Right lobe of liver (tissue), 6 donors: ENCODE measurements at regions not wholly inside any gene's neighbourhood (a gene's known extent, or its start where the extent isn't known, plus 50 kb on each side); places are given as distances from the start of the nearest gene placed in this dataset.

ENCODE experiments used
- ATAC-seq, 4 donors: fragments of 200-7000 bp; cut with Tn5 transposase; one replicate each; pipeline ENCODE4 v1.9.1; 2020; ENCODE audit warnings: mild to moderate bottlenecking in 4 of 4, moderate library complexity in 4 of 4
- DNase-seq, 3 donors: peaks; one replicate each; pipeline ENCODE4 v3.0.0-alpha.2; 2020
- H3K27ac ChIP-seq, 3 donors: fragments of 200-600 bp; one replicate each; pipeline ENCODE4 v1.8.0; 2022
- H3K27me3 ChIP-seq, 2 donors: fragments of 200-600 bp; one replicate each; pipeline ENCODE4 v1.8.0; 2022
- H3K36me3 ChIP-seq, 4 donors: fragments of 200-600 bp; sonication (generic) in 1 of 4; one replicate each; pipeline versions ENCODE4 v1.5.1 to v1.8.0; 2017 to 2022; ENCODE audit warnings: control low read depth in 1 of 4
- H3K4me1 ChIP-seq, 4 donors: fragments of 200-600 bp; sonication (generic) in 1 of 4; one replicate each; pipeline versions ENCODE4 v1.5.1 to v1.8.0; 2017 to 2022; ENCODE audit warnings: control low read depth in 1 of 4
- H3K4me3 ChIP-seq, 3 donors: fragments of 200-600 bp; one replicate each; pipeline ENCODE4 v1.8.0; 2022
- H3K9me3 ChIP-seq, 4 donors: fragments of 200-600 bp; sonication (generic) in 1 of 4; one replicate each; pipeline versions ENCODE4 v1.5.1 to v1.8.0; 2017 to 2022; ENCODE audit warnings: control low read depth in 1 of 4
- POLR2A ChIP-seq: fragments of 450-650 bp; IDR thresholded peaks from one replicate; pipeline ENCODE4 v1.6.1; 2017; ENCODE audit warnings: antibody characterized with exemption, mild to moderate bottlenecking
- WGBS: methylation state at CpG from one replicate; pipeline ENCODE4 v1.1.6; 2018; ENCODE audit warnings: low coverage, low lambda C conversion rate; ENCODE audit not compliant: insufficient coverage; ENCODE audit errors: missing lambda C conversion rate; 5-methylcytosine and 5-hydroxymethylcytosine counted together
- intact Hi-C, 2 donors: fragments of 100-400 bp; cut with DNase I; formaldehyde crosslinking; loops; one replicate each; pipeline versions ENCODE4 v1.11.2 to v1.14.1; 2022
- TF ChIP-seq, protein P1 (sequence below), 4 donors: fragments of 200-600 bp in 3 of 4; fragments of 450-650 bp in 1 of 4; IDR thresholded peaks; one replicate each; pipeline versions ENCODE4 v1.5.1 to v1.8.0; 2016 to 2022; ENCODE audit warnings: antibody characterized with exemption in 4 of 4, mild to moderate bottlenecking in 2 of 4
- donor health status: DM: no; HTN: yes; CAD: no.
- donor health status: DM: no; HTN: no; CAD: no.
- donor health status: DM: no; HTN: no; CAD: no.
- donor health status: DM: no; HTN: yes; CAD: no.
- donor health status: DM: no; HTN: yes; CAD: no.

DNA sequence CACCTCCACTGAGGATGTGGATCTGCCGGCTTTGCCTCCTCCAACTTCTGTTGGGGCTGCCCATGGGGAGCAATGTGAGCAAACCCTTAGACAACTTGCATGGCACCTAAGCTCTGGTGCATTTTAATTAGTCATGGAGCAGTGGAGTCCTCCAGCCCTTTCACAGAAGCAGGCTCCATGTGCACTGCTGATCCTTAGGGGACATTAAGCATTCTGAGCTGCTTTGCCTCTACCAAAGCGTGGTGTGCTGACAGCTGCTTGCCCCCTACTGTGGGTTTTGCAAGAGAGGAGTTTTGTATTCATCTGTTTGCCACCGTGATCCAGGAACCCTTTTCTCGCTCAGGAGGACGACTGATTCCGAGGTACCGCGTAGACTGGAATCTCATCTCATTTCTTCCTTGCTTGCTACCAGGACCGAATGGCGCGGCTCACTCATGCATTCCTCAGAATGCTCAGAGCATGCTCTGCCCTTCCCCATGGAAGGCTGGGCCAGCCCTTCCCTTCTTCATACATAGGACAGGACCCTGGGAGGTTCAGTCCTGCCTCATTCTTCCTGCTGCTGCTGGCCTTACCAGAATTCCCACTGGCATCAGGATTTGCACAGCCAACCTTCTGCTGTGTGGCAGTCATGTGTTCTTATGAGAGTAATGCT is 432.5 kb downstream of the GADD45G start:
- peaks cover 0 to 12% (median 5%) of the 10 kb centered on the region in 4 donors for H3K4me1 ChIP-seq
- H3K27ac ChIP-seq, result no peak overlapping the region
- ATAC-seq, result no peak
- TF ChIP-seq POLR2A, result no peak
- TF ChIP-seq, protein P1, sequence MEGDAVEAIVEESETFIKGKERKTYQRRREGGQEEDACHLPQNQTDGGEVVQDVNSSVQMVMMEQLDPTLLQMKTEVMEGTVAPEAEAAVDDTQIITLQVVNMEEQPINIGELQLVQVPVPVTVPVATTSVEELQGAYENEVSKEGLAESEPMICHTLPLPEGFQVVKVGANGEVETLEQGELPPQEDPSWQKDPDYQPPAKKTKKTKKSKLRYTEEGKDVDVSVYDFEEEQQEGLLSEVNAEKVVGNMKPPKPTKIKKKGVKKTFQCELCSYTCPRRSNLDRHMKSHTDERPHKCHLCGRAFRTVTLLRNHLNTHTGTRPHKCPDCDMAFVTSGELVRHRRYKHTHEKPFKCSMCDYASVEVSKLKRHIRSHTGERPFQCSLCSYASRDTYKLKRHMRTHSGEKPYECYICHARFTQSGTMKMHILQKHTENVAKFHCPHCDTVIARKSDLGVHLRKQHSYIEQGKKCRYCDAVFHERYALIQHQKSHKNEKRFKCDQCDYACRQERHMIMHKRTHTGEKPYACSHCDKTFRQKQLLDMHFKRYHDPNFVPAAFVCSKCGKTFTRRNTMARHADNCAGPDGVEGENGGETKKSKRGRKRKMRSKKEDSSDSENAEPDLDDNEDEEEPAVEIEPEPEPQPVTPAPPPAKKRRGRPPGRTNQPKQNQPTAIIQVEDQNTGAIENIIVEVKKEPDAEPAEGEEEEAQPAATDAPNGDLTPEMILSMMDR (IDR thresholded peaks at IDR 0.05), result no peak
- H3K9me3 ChIP-seq, result no peaks in the 10 kb centered on the region
- intact Hi-C loops, result no loop called here
- H3K36me3 ChIP-seq, result no peaks in the 10 kb centered on the region
- WGBS, result 96% methylated on average over 9 of the region's 11 CpGs
- H3K27me3 ChIP-seq, result no peaks in the 10 kb centered on the region
- no peak for DNase-seq
- no peak overlapping the region for H3K4me3 ChIP-seq

DNA sequence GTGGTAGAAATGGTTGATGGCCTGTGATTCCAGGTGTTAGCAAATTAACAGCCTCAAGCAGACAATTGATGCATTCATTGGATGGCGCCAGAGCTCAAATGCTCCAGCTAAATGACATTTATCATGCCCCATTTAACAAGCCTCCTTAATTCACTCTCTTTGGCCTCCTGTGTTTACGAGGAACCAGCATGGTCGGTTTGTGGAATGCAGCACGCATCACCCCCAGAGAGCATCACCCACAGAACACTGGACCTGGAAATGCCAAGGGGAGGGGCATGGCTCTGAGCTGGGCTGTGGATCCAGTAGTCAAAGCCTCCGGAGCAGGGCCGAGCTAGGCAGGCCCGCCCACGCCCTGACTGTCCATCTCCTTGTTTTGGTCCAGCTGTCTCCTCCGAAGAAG is 434.0 kb downstream of the GADD45G start:
- DNase-seq, result no peak

DNA sequence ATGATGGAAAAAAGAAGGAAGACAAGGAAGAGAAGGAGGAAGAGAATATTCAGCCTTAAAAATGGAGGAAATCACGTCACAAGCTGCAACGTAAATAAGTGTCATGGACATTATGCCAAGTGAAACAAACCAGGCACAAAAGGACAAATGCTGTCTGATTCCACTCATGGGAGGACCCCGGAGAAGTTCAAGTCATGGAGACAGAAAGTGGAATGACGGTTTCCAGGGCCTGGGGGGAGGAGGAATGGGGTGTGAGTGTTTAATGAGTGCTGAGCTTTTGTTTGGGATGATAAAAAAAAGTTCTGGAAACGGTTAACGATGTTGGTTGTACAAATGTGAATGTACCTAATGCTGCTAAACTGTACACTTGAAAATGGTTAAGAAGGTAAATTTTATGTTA is 439.5 kb downstream of the GADD45G start:
- no peak for ATAC-seq
- TF ChIP-seq, protein P1 (IDR thresholded peaks at IDR 0.05), result no peak
- TF ChIP-seq POLR2A, result no peak
- Histone ChIP-seq H3K36me3 (no peaks in the 10 kb centered on the region), H3K4me3 (no peak overlapping the region), H3K27ac (no peak overlapping the region), H3K4me1 (no peaks in the 10 kb centered on the region), H3K9me3 (no peaks in the 10 kb centered on the region), H3K27me3 (no peaks in the 10 kb centered on the region)
- intact Hi-C loops, result no loop called here
- 78% methylated on average over 6 of the region's 6 CpGs for WGBS
- DNase-seq, result no peak

More for the DNA sequence above, 434.0 kb downstream of the GADD45G start:
- TF ChIP-seq, protein P1 (IDR thresholded peaks at IDR 0.05), result no peak
- TF ChIP-seq POLR2A, result no peak
- no peaks in the 10 kb centered on the region for H3K36me3 ChIP-seq
- H3K9me3 ChIP-seq, result no peaks in the 10 kb centered on the region
- no peaks in the 10 kb centered on the region for H3K27me3 ChIP-seq
- no peak for ATAC-seq
- H3K27ac ChIP-seq, result no peak overlapping the region
- H3K4me3 ChIP-seq, result no peak overlapping the region
- WGBS, result 93% methylated on average over 5 of the region's 9 CpGs
- intact Hi-C loops, result no loop called here
- H3K4me1 ChIP-seq, result no peaks in the 10 kb centered on the region

DNA sequence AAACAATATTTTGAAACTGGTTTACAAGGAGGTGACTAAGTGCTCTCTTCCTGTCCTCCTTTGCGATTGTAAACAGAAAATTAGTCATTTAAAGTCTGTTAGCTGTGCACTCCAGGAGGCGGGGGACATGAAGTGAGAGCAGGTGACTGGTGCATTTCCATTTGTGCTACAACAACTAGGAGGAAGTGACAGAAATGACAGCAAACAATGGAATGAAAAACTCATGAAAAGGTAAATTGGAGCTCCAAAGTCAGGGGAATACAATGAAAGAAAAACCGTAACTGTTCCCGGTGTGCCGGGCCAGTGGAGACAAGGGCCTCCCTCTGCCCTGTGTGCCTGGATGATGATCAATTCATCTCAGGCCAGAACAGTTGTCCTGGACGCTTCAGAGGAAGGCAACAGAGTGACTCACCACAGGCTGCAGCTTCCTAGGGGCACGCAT is 439.9 kb downstream of the GADD45G start:
- TF ChIP-seq POLR2A, result no peak
- TF ChIP-seq, protein P1 (IDR thresholded peaks at IDR 0.05), result no peak
- Histone ChIP-seq H3K4me1 (no peaks in the 10 kb centered on the region), H3K27me3 (no peaks in the 10 kb centered on the region), H3K27ac (no peak overlapping the region), H3K36me3 (no peaks in the 10 kb centered on the region), H3K9me3 (no peaks in the 10 kb centered on the region), H3K4me3 (no peak overlapping the region)
- intact Hi-C loops, result no loop called here
- WGBS, result 79% methylated on average over 7 of the region's 7 CpGs
- ATAC-seq (peak in 1 of 4 donors; percentile 50), DNase-seq (no peak)
